Caco-2 (cell line): ENCODE measurements at regions not wholly inside any gene's neighbourhood (a gene's known extent, or its start where the extent isn't known, plus 50 kb on each side); places are given as distances from the start of the nearest gene placed in this dataset.

Source experiments
- BruUV-seq: library from RNA; stranded (reverse); fragments of 400-500 nt; replicated peaks from 2 replicates; lab custom pipeline; 2021; lab: Mats Ljungman, UMichigan
- CTCF ChIA-PET: fragments of 300-600 bp; sonication (Branson Sonifier 250); formaldehyde crosslinking; loops from one replicate; lab custom pipeline; 2022; ENCODE audit warnings: antibody characterized with exemption; lab: Charles Lee
- POLR2A ChIA-PET: fragments of 300-600 bp; sonication (Branson Sonifier 250); formaldehyde crosslinking; loops from one replicate; lab custom pipeline; 2022; ENCODE audit warnings: antibody characterized with exemption; lab: Charles Lee
- DNase-seq, 2 experiments: peaks; one replicate each; pipeline versions ENCODE4 v3.0.0 to v3.0.0-alpha.2; 2020 to 2022
- H3K27me3 ChIP-seq: replicated peaks from 2 replicates; pipeline ENCODE4 v1.6.0; 2011; ENCODE audit warnings: low read length; ENCODE audit not compliant: control insufficient read depth, insufficient read depth
- H3K36me3 ChIP-seq: 2 replicates; pipeline ENCODE4 v1.5.1; 2011; ENCODE audit warnings: low read length; ENCODE audit not compliant: control insufficient read depth, insufficient read depth
- H3K4me1 ChIP-seq: fragments of 250-450 bp; sonication (Bioruptor Pico); 2 replicates; pipeline ENCODE4 v1.5.1; 2020; ENCODE audit warnings: mild to moderate bottlenecking
- H3K4me3 ChIP-seq: 2 replicates; pipeline ENCODE4 v1.5.1; 2011; ENCODE audit warnings: low read depth, mild to moderate bottlenecking, control low read depth, low read length
- H3K9me3 ChIP-seq: fragments of 250-450 bp; sonication (Bioruptor Pico); 2 replicates; pipeline ENCODE4 v1.5.1; 2020; ENCODE audit warnings: mild to moderate bottlenecking, moderate library complexity
- H3K27ac Mint-ChIP-seq: one replicate; pipeline ENCODE4 v1.8.0; 2022; ENCODE audit warnings: mixed read lengths; ENCODE audit not compliant: unreplicated experiment
- H3K27me3 Mint-ChIP-seq: one replicate; pipeline ENCODE4 v1.8.0; 2022; ENCODE audit warnings: mixed read lengths; ENCODE audit not compliant: insufficient read depth, unreplicated experiment
- H3K36me3 Mint-ChIP-seq: one replicate; pipeline ENCODE4 v1.8.0; 2022; ENCODE audit warnings: mild to moderate bottlenecking, mixed read lengths; ENCODE audit not compliant: insufficient read depth, unreplicated experiment
- H3K4me1 Mint-ChIP-seq: one replicate; pipeline ENCODE4 v1.8.0; 2022; ENCODE audit warnings: low read depth, mixed read lengths; ENCODE audit not compliant: unreplicated experiment
- H3K4me3 Mint-ChIP-seq: one replicate; pipeline ENCODE4 v1.8.0; 2022; ENCODE audit warnings: mild to moderate bottlenecking, moderate library complexity, mixed read lengths; ENCODE audit not compliant: unreplicated experiment
- H3K9me3 Mint-ChIP-seq: one replicate; pipeline ENCODE4 v1.8.0; 2022; ENCODE audit warnings: mixed read lengths; ENCODE audit not compliant: unreplicated experiment
- CTCF ChIP-seq, 2 experiments: fragments of 200-600 bp in 1 of 2; IDR thresholded peaks; 1 replicate in 1 of 2; 2 replicates in 1 of 2; pipeline versions ENCODE4 v1.5.1 to v1.8.0; 2011 to 2022; ENCODE audit warnings: antibody characterized with exemption in 1 of 2, control low read depth in 1 of 2, inconsistent platforms in 1 of 2, low read depth in 1 of 2, low read length in 1 of 2, mild to moderate bottlenecking in 1 of 2, moderate library complexity in 1 of 2; ENCODE audit not compliant: insufficient read depth in 1 of 2, severe bottlenecking in 1 of 2, unreplicated experiment in 1 of 2
- intact Hi-C: fragments of 100-400 bp; cut with micrococcal nuclease; formaldehyde crosslinking; loops from one replicate; pipeline ENCODE4 v1.10.0; 2022; ENCODE audit not compliant: unreplicated experiment

- ChIA-PET POLR2A (no interaction called here), CTCF (no interaction called here)
- intact Hi-C loops: no loop called here
- H3K4me3 ChIP-seq: no peak overlapping the region
- BruUV-seq: no TSS peak
- Mint-ChIP-seq H3K27ac (no peak overlapping the region), H3K27me3 (peaks cover 23% of the 10 kb centered on the region), H3K4me1 (no peaks in the 10 kb centered on the region), H3K4me3 (no peak overlapping the region), H3K36me3 (no peaks in the 10 kb centered on the region), H3K9me3 (no peaks in the 10 kb centered on the region)
- TF ChIP-seq CTCF (IDR thresholded peaks at IDR 0.05; ENCODE audit: insufficient read depth in 1 of 2, low read depth in 1 of 2, low read length in 1 of 2, severe bottlenecking in 1 of 2, unreplicated experiment in 1 of 2): no peak
- DNase-seq: no peak
- H3K4me1 ChIP-seq: no peaks in the 10 kb centered on the region
- H3K27me3 ChIP-seq: no peaks in the 10 kb centered on the region
- no peaks in the 10 kb centered on the region for H3K36me3 ChIP-seq
- no peaks in the 10 kb centered on the region for H3K9me3 ChIP-seq
Observed at GRCh38 chr10:42987121-42987541, 89.7 kb upstream of the RET start.

DNA sequence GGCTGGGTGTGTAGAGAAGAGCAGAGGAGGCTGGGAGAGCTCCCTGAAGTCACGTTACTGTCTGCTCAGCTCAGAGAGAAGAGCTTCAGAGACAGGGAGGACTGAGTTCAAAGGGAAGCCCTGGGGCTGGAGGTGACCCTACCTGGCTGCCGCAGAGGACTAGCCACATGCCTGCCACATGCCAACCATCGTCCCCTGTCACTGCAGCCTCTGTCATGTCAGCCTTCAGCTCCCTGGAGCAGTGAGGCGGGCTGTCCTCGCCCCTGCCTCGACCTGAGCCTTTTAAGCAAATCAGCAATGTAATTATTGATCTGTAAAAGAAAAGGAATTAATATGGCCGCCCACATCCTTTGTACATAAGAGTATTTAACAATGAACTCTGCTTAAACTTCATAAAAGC lies 89.3 kb upstream of the RET start:
- Histone ChIP-seq H3K27me3 (no peaks in the 10 kb centered on the region), H3K36me3 (no peaks in the 10 kb centered on the region), H3K4me3 (no peak overlapping the region), H3K9me3 (no peaks in the 10 kb centered on the region), H3K4me1 (no peaks in the 10 kb centered on the region)
- ChIA-PET POLR2A (no interaction called here), CTCF (no interaction called here)
- peaks cover 23% of the 10 kb centered on the region for H3K27me3 Mint-ChIP-seq
- no peak overlapping the region for H3K27ac Mint-ChIP-seq
- DNase-seq: peak in 1 of 2 experiments; percentile 54
- no peaks in the 10 kb centered on the region for H3K36me3 Mint-ChIP-seq
- H3K4me3 Mint-ChIP-seq: no peak overlapping the region
- TF ChIP-seq CTCF (IDR thresholded peaks at IDR 0.05; ENCODE audit: insufficient read depth in 1 of 2, low read depth in 1 of 2, low read length in 1 of 2, severe bottlenecking in 1 of 2, unreplicated experiment in 1 of 2): no peak
- intact Hi-C loops: no loop called here
- H3K9me3 Mint-ChIP-seq: no peaks in the 10 kb centered on the region
- BruUV-seq: no TSS peak
- no peaks in the 10 kb centered on the region for H3K4me1 Mint-ChIP-seq

- Mint-ChIP-seq H3K36me3 (no peaks in the 10 kb centered on the region), H3K4me3 (no peak overlapping the region), H3K4me1 (no peaks in the 10 kb centered on the region), H3K27me3 (peaks cover 19% of the 10 kb centered on the region), H3K9me3 (no peaks in the 10 kb centered on the region), H3K27ac (no peak overlapping the region)
- Histone ChIP-seq H3K4me1 (no peaks in the 10 kb centered on the region), H3K36me3 (no peaks in the 10 kb centered on the region), H3K4me3 (no peak overlapping the region), H3K27me3 (no peaks in the 10 kb centered on the region), H3K9me3 (no peaks in the 10 kb centered on the region)
- intact Hi-C loops: no loop called here
- BruUV-seq: no TSS peak
- ChIA-PET POLR2A (no interaction called here), CTCF (no interaction called here)
- DNase-seq: no peak
- TF ChIP-seq CTCF (IDR thresholded peaks at IDR 0.05; ENCODE audit: insufficient read depth in 1 of 2, low read depth in 1 of 2, low read length in 1 of 2, severe bottlenecking in 1 of 2, unreplicated experiment in 1 of 2): no peak
Observed at GRCh38 chr10:42988069-42988468, 88.8 kb upstream of the RET start.
